ENCODE measurements at regions not wholly inside any gene's neighbourhood (a gene's known extent, or its start where the extent isn't known, plus 50 kb on each side); places are given as distances from the start of the nearest gene placed in this dataset.

DNA sequence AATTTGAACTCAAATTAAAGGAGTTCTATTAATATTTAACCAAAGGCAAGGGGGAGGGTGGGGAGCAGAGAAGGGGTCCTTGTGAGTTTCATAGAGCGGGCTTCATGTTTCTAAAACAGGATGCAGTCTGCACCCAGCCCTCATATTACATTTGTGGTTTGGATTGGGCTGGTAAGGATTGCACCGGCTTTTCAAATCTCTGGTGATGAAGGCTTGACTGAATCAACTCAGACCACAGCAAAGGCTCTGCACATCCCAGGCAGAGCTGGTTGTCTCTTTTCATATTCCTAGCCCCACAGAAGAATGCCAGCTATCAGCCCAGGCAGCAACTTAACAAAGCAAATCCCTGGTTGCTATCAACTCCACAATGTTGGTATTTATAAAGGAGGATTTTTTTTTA lies 1221.4 kb downstream of the VRK1 start:
- DNase-seq (ENCODE audit: low read depth): no peak

DNA sequence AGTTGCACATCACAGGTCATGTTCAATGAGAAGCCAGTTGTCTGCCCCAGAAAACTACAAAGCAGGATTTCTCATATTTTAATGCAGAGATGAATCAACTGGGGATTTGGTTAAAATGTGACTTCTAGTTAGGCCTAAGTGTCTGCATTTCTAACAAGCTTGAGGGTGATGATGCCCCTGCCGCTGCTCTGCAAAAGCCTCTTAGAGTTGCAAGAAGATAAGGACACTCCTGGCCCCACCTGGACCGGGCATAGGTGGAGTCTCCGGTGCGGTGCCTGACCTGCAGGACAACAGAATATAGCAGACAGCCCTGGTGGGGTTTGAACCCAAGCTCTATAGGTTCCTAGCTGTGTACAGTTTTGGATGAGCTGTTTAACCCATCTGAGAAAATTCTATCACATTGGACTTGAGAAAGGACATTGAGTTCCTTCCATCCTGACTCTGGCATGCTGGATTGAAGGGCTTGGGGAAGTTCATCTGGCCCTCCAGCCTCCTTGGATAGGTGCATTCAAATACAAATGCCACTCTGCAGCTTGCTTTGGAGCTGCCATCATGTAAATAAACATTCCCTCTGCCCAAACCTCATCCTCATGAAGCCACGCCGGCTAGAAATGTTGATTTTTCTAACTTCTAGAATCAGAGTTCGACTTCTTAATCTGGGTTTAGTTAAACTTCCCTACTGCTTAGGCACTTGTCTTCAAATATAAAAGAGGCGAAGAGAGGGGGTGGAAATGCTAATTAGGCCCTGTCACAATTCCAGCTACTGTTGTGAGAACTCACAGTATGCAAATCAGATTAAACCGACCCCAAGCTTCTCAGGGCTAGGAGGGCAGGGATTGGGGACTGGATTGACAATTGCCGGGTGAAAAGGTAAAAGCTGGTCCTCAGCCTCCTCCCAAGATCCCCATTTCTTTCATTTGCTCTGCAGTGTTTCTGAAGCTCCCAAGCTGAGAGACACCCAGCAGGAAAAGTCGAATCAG lies 1225.6 kb downstream of the VRK1 start:
- DNase-seq (ENCODE audit: low read depth): no peak

DNA sequence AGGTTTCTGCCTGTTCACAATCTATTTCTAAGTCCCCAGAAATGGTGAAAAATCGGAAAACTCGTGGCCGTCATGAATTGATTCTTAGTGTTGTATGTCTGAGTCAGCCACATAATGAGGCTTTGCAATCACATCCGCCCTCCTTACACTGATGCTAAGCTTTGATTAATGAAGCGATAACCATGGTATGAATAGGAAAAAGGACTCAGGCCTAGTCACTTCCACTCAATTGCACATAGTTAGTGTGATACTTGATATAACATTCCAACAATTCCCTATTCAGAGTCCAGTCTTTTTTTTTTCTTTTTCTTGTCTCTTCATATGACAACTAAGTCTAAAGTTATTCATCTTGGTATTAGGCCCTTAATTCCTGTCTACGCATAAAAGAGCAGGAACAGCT lies 1231.0 kb downstream of the VRK1 start:
- DNase-seq (ENCODE audit: low read depth): no peak

DNA sequence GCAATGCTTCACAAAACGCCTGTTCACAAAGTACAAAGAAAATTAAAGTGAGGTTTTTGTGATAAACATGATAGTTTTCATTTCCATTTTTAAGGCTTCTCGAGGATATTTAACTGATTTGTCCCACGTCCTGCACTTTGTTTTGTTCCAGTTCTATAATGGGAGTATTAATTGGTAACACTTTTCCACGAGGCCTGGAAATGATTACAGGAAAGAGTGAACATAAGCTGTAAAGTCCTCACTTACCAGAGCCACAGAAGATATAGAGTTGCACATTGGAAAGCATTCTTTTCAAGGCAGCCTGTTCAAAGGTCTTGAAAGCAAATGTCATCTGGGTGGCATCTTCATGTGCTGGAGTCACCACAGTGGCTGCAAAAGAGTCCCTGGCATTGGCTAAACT lies 1236.6 kb downstream of the BCL11B start:
- DNase-seq (ENCODE audit: low read depth): no peak

DNA sequence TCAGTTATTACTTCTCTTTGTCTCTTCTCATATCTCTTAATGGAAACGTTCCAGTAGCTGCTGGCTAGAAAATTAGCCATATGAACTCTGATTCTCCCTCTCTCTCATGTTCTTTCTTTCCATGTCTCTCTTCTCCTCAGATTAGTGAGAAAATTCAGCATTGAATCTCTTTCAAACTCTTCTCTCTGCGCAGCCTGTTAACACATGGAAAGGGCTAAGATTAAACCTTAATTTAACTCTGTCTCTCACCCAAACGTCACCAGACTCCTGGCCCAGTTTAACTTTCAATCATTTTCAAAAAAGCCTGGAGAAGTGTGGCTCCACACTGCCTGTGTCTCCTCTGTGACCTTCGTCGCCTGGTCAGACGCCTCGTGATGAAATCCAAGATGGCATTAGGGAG lies 1234.2 kb downstream of the BCL11B start:
- no peak for DNase-seq (ENCODE audit: low read depth)

DNA sequence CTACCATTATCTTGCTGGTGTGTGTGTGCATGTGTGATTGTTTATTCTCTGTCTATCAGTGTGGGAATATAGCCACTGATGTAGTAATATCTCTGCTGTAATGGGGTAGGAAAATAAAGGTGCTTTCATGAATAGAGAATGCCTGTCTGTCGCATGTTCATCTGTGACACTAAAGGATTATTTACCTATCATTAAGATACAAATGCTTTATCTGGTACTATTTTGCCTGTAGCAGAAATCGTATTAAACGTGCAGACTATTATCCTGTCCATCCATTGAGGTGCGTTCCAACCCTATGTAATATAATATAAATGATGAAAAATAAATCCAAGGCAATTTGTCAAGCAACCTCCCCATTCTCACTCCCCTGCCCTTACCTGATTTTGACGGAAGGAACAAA lies 1215.1 kb downstream of the BCL11B start:
- no peak for DNase-seq (ENCODE audit: low read depth)

DNA sequence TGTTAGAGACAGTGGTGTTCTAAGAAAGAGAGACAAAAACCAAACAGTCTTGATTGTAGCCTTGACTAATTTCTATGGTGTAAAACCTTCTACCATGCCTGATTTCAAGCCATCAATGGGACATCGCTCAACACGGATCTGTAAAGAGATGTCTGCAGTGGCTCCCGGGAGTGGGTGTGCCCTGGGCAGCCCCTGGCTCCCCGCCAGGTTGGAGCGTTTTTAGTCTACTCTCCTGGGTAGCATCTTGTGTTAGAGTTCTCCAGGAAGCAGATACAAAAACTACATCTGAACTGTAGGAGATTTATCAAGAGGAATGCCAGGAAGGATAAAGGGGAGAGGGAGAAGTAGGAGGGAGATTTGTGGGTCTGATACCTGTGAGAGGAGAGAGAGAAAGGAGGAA lies 1212.9 kb downstream of the BCL11B start:
- DNase-seq (ENCODE audit: low read depth): no peak

DNA sequence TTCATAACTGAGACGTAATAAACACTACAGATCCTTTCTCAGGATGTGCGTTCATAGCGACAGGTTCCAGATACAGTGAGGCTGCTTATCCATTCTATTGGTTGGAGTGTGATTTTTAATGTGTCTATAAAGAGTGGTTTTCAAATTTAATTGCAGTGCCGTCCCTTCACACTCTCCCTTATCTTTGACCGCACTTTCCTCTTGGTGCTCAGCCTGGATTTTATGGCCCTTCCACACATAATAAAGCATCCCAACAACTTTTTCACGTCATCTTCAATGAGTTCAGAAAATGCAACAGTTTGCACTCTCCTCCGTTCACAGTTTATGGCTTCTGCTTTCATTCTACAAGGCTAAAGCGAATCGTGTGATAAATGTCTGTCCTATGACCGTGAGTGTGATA lies 1209.9 kb downstream of the BCL11B start:
- no peak for DNase-seq (ENCODE audit: low read depth)

DNA sequence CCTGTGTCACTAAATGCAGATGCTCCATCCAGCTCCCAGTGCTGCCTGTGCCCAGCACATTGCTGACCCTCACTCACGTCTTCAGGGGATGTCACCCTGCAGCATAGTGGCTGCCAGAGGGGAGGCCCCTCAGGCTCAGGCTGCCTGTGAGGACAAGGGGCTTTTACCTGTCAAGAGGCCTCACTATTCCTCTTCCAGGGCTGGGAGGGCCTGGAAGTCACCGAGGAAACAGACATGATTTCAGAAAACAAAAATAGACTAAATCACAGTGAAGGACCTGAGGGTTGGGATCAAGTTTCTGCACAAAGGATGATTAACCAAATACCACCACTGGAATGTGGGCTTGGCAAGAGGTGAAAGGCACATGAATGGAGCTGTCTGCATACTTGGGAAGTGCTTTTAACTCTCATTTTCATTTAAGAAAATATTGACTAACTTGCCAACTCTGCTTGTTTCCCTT lies 1202.3 kb downstream of the BCL11B start:
- DNase-seq (ENCODE audit: low read depth): no peak

DNA sequence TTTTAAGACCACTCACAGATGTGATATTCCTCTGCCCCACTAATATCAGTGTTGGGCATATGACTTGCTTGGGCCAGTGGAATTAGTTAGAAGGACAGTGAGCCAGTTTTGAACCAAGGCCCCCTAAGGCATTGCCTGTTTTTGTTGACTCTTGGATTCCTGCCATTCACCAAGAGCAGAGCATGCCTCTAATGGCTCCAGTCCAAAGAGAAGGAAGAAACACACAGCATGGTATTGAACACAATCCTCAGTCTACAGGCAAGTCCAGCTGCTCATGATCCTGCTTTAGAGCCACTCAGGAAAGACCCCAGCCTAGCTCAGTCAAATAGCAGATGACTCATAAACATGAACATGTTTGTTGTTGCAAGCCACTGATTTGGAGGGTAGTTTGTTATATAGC lies 1201.5 kb downstream of the BCL11B start:
- DNase-seq (ENCODE audit: low read depth): no peak

DNA sequence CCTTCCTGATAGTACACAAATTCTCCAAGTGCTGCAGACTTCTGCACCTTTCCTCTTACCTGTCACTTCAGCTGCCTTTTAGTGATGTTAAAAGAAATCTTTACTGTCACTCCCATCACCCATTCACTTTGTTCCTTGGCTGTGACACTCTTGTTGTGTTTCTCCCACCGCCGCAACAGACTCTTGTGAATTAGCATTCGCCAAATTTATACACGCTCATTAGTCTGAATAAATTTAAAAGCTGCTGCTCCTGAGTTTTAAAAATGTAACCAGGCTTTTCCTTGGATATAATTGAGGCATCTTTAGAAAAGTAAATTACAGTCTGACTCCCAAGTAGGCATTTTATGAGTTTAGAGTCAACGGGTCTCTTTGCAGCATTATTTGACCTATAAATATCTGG lies 1197.9 kb downstream of the BCL11B start:
- DNase-seq (ENCODE audit: low read depth): no peak

DNA sequence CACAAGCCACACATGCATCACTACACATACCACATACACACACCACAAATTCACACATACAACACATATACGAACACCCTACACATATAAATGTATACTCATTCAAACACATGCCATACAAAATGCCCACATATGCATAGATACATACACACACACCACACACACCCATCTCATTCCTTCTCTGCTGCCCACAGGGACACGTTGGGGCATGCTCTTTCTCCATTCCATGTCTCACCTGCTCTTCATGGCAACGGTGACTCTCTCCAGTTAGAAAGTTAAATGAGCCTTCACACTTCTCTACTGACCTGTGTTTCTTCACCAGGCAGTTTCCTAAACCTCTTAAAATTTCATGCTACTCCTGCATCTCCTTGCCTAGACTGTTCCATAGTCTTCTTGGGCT lies 1194.8 kb downstream of the BCL11B start:
- DNase-seq (ENCODE audit: low read depth): no peak

DNA sequence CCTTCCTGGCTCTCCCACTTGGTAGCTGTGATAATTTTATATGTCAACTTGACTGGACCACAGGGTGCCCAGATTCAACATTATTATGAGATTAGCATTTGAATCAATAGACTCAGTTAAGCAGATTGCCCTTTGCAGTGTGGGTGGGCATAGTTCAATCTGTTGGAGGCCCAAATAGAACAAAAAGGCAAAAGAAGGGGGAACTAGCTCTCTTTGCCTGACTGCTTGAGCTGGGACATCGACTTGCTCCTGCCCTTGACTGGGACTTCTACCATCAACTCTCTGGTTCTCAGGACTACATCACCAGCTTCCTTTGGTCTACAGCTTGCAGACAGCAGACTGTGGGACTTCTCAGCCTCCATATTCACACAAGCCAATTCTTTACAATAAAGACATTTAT lies 1189.2 kb downstream of the BCL11B start:
- DNase-seq (ENCODE audit: low read depth): no peak

DNA sequence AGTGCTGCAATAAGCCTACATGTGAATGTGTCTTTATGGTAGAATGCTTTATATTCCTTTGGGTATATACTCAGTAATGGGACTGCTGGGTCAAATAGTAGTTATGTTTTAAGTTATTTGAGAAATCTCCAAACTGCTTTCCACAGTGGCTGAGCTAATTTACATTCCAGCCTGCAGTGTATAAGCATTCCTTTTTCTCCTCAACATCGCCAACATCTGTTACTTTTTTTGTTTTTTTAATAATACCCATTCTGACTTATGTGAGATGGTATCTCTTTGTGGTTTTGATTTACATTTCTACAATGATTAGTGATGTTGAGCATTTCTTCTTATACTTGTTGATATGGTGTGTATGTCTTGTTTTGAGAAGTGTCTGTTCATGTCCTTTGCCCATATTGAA lies 1186.2 kb downstream of the BCL11B start:
- DNase-seq (ENCODE audit: low read depth): no peak

DNA sequence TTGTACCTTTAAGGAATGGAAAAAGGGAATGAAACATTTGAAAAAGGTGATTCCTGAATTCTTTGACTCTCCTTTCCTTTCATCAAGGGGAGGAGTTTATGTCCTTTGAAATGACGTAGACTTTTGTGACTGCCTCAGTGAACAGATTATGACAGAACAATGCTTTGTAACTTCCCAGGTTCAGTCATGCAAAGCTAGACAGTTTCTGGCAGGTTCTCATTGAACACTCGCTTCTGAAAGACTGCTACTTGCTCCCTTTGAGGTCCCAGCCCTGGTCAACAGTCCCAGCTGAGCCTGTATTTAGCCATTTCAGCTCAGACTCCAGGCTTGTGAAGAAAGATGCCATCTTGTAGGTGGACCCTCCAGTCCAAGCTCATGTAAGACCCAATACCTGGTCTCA lies 1178.9 kb downstream of the BCL11B start:
- no peak for DNase-seq (ENCODE audit: low read depth)

DNA sequence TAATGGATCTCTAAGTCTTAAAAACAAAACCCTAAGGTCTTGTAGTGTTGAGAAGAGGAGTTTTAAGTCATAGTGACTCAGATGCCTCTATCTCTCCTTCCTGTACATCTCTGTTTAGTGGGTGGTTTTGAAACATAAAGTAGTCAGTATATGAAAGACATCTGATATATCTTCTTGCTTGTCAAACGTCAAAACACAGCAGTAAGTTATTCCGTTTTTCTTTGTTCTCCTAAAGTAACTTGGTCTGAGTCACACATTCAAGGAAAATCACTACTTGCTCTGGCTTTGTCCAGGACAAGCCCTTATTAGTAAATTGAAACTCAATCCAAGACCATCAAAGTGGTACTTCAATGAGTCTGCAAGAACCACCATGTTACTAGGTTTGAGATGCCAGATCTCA lies 1172.5 kb downstream of the BCL11B start:
- no peak for DNase-seq (ENCODE audit: low read depth)

DNA sequence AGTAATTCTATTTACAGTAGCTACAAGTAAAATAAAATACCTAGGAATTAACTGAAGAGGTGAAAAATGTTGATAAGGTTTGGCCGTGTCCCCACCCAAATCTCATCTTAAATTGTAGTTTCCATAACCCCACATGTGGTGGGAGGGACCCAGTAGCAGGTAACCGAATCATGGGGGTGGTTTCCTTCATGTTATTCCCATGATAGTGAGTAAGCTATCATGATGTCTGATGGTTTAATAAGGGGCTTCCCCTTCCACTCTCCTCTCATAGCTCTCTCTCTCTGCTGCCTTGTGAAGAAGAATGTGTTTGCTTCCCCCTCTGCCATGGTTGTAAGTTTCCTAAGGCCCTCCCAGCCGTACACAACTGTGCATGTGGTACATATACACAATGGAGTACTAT lies 1170.7 kb downstream of the BCL11B start:
- no peak for DNase-seq (ENCODE audit: low read depth)

DNA sequence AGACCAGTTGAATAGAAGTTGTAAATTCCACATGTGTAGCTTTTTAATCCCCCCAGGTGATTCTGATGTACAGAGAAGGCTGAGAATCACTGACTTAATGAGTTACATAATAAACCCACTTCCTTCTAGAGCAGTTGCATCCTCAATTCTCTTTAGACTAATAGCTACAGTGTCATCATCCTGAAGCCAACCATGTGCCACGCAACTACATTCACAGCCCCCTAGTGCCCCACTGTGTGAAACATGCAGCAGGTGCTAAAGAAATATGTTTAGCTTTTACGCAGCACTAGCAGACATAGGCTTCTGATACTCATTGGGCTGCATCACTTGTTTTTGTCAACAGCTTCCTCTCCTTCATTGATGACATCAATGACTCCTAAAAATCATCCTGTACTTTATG lies 1168.3 kb downstream of the BCL11B start:
- DNase-seq (ENCODE audit: low read depth): no peak

DNA sequence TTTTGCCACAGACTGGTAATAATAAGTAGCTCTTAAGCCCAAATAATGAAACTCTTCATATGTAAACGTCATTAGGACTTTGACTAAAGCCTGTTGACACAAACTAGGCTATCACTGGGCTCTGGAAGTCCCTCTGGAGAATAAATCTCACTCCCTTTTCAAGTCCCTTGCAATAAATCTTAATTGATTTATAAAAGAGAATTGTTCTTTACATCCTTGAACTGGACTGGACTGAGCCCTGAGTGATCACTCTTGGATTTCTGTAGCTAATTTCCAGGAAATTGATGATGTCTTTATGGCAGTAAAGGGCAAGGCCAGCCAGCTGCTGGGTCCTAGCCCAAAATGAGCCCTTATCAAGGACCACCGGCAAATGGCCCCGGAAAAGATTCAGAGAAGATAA lies 1162.7 kb downstream of the BCL11B start:
- DNase-seq (ENCODE audit: low read depth): no peak

DNA sequence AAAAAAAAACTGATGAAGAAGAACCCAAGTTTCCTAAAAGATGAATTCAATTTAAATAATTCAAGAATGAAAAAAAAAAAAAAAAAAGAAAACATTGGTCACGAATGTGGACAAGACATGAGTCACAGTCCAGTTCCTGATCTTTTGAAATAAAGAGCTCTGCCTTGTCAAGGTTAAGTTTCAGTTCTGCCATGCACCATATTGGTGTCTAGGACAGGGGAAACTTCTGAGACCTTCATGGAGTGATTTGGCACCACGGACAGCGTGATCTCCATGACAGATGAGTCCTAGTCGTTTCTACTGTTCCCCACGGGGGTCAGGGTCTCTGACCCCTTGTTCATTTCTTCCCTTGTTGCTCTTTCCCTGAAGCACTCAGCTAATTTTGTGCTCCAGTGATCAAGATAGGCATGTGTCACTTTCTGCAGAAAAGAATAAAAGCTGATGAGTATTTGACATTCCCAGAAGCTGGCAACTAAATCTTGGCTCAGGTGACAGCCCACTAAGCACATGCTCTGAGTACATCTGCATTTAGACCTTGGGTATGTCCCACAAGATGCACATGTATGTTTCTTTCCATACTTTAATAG lies 1159.7 kb downstream of the BCL11B start:
- DNase-seq (ENCODE audit: low read depth): no peak

DNA sequence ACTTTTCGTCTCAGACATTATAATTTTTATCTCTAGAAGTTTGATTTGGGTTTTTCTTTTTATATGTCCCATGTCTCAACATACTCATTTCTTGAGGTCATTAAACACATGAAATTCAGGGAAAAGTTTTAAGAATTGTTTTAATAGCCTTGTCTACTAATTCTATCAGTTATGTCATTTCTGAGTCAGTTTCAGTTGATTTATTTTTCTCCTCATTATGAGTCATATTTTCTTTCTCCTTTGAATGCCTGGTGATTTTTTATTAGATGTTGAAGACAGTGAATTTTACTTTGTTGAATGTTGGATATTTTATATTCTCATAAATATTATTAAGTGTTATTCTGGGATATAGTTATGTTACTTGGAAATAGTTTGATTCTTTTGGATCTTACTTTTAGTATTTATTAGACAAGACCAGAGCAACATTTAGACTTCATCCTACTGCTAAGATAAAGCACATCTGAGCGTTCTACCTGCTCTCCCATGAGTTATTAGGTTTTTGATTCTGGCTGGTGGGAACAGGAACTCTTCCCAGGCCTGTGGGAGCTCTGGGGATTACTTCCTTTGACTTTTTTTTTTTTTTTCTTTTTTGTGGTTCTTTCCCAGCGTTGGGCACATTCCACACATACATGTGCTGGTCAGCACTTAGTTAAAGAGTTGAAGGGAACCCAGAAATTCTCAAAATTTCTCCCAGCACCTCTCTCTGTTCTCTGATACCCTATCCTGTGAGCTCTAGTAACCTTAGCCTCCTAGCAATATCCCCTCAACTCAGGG lies 1157.7 kb downstream of the BCL11B start:
- DNase-seq (ENCODE audit: low read depth): no peak

DNA sequence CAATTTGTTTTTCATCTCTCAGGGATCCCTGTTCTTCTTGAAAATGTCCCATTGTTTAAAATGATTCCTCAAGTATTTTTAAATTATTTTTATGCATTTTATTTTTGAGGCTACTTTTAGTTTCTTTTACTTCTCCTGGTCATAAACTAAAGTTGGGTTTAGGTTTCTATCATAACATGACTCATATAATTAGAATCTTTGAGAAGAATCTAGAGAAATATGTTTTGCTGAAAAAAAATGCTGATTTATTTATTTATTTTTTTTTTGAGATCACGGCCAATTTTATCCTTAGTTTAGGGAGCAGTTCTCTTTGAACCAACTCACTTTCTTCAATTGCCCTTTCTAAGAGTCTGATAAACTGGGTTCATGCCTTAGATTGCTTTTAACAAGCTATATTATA lies 1157.1 kb downstream of the BCL11B start:
- no peak for DNase-seq (ENCODE audit: low read depth)

DNA sequence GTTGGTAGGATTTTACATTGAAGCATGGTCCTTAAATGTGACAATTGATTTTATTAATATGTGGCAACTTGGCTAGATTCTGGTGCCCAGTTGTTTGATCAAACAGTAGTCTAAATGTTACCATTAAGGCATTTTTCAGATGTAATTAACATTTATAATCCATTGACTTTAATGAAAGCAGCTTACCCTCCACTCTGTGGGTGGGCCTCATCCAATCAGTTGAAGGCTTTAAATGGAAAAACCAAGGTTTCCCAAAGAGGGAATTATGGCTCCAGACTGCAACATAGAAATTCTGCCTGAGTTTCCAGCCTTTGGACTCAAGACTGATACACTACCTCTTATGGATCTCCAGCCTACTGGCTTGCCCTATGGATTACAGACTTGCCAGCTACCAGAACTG lies 1153.2 kb downstream of the BCL11B start:
- DNase-seq (ENCODE audit: low read depth): no peak
